ENCODE measurements at regions not wholly inside any gene's neighbourhood (a gene's known extent, or its start where the extent isn't known, plus 50 kb on each side); places are given as distances from the start of the nearest gene placed in this dataset.

GRCh38 chr22:48744967-48745841 is 1082.5 kb downstream of the BRD1 start:
- no peak overlapping the region for H3K4me3 ChIP-seq (ENCODE audit: low read depth, low read length)
- no peak for TF ChIP-seq CTCF (conservative IDR thresholded peaks at IDR 0.05; ENCODE audit: low read depth, low read length)
- DNase-seq (ENCODE audit: low read depth) = no peak

GRCh38 chr22:48744283-48744641 is 1083.4 kb downstream of the BRD1 start:
- no peak overlapping the region for H3K4me3 ChIP-seq (ENCODE audit: low read depth, low read length)
- DNase-seq (ENCODE audit: low read depth) = no peak
- TF ChIP-seq CTCF (conservative IDR thresholded peaks at IDR 0.05; ENCODE audit: low read depth, low read length) = no peak

- no peak overlapping the region for H3K4me3 ChIP-seq (ENCODE audit: low read depth, low read length)
- DNase-seq (ENCODE audit: low read depth) = no peak
- no peak for TF ChIP-seq CTCF (conservative IDR thresholded peaks at IDR 0.05; ENCODE audit: low read depth, low read length)
Observed at GRCh38 chr22:48743601-48744282, 1083.9 kb downstream of the BRD1 start.

GRCh38 chr22:48742556-48743343 is 1084.9 kb downstream of the BRD1 start:
- DNase-seq (ENCODE audit: low read depth) = no peak
- TF ChIP-seq CTCF (conservative IDR thresholded peaks at IDR 0.05; ENCODE audit: low read depth, low read length) = no peak
- H3K4me3 ChIP-seq (ENCODE audit: low read depth, low read length) = no peak overlapping the region

GRCh38 chr22:48742191-48742555 is 1085.5 kb downstream of the BRD1 start:
- TF ChIP-seq CTCF (conservative IDR thresholded peaks at IDR 0.05; ENCODE audit: low read depth, low read length) = no peak
- DNase-seq (ENCODE audit: low read depth) = no peak
- no peak overlapping the region for H3K4me3 ChIP-seq (ENCODE audit: low read depth, low read length)

- TF ChIP-seq CTCF (conservative IDR thresholded peaks at IDR 0.05; ENCODE audit: low read depth, low read length) = no peak
- H3K4me3 ChIP-seq (ENCODE audit: low read depth, low read length) = no peak overlapping the region
- DNase-seq (ENCODE audit: low read depth) = no peak
Observed at GRCh38 chr22:48741540-48741939, 1086.1 kb downstream of the BRD1 start.
